T-helper 1 cell treated with Interleukin-12 subunit alpha and Interleukin-12 subunit beta and Interleukin-4 antibody, amounts not matched to agents 30 μg/mL and 1 μg/mL, for 36 hours (primary cell): ENCODE measurements at regions not wholly inside any gene's neighbourhood (a gene's known extent, or its start where the extent isn't known, plus 50 kb on each side); places are given as distances from the start of the nearest gene placed in this dataset.

Experiments
- H3K27ac Mint-ChIP-seq: one replicate; pipeline ENCODE4 v1.8.0; 2021; ENCODE audit warnings: mild to moderate bottlenecking, mixed read lengths
- H3K27me3 Mint-ChIP-seq: one replicate; pipeline ENCODE4 v1.8.0; 2021; ENCODE audit warnings: low read depth, mixed read lengths
- H3K36me3 Mint-ChIP-seq: one replicate; pipeline ENCODE4 v1.8.0; 2021; ENCODE audit warnings: low read depth, mixed read lengths
- H3K4me1 Mint-ChIP-seq: one replicate; pipeline ENCODE4 v1.8.0; 2021; ENCODE audit warnings: low read depth, mixed read lengths
- H3K4me3 Mint-ChIP-seq: one replicate; pipeline ENCODE4 v1.8.0; 2021; ENCODE audit warnings: mild to moderate bottlenecking, moderate library complexity, mixed read lengths
- H3K9me3 Mint-ChIP-seq: one replicate; pipeline ENCODE4 v1.8.0; 2021; ENCODE audit warnings: mixed read lengths

DNA sequence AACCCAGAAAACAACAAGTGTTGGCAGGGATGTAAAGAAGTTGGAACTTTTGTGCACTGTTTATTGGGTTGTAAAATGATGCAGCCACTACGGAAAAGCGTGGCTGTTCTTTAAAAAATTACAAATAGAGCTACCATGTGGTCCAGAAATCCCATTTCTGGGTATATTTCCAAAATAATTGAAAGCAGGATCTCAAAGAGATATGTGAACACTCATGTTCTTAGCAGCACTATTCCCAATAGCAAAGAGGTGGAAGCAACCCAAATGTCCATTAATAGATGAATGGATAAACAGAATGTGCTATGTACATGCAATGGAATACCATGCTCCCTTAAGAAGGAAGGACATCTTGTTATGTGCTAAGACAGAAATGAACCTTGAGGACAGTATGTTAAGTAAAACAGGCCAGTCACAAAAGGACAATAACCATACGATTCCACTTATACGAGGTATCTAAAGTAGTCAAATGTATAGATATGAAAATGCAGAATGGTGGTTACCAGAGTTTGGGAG is 249.5 kb downstream of the PHLDA1 start:
- Mint-ChIP-seq H3K4me3 (no peak overlapping the region), H3K36me3 (no peaks in the 10 kb centered on the region), H3K4me1 (peaks cover 3% of the 10 kb centered on the region), H3K27ac (no peak overlapping the region), H3K27me3 (peaks cover 17% of the 10 kb centered on the region), H3K9me3 (no peaks in the 10 kb centered on the region)

DNA sequence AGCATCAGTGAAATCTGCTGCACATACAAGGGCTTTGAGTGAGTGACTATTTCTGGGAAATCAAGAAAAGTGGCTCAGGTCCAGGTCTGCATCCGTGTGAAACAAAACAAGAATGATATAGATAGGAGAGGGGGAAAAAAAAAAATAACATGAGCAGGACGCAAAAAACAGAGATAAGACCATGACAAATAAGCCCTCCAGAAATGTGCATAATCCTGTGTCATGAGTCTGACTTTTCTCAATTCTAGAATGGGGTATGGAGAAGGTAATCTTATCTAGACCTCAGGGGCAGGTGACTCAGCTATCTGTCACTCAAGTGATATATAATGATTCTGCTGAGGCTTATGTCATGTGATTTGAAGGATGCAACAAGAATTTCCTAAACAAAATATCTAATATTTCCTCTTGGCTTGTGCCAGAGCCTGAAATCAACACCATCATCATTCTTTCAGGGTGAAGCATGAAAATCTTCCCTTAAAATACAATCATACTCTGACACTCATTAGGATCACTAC is 250.0 kb downstream of the PHLDA1 start:
- H3K27me3 Mint-ChIP-seq: peaks cover 17% of the 10 kb centered on the region
- no peak overlapping the region for H3K27ac Mint-ChIP-seq
- no peaks in the 10 kb centered on the region for H3K9me3 Mint-ChIP-seq
- H3K36me3 Mint-ChIP-seq: no peaks in the 10 kb centered on the region
- H3K4me3 Mint-ChIP-seq: no peak overlapping the region
- peaks cover 3% of the 10 kb centered on the region for H3K4me1 Mint-ChIP-seq

DNA sequence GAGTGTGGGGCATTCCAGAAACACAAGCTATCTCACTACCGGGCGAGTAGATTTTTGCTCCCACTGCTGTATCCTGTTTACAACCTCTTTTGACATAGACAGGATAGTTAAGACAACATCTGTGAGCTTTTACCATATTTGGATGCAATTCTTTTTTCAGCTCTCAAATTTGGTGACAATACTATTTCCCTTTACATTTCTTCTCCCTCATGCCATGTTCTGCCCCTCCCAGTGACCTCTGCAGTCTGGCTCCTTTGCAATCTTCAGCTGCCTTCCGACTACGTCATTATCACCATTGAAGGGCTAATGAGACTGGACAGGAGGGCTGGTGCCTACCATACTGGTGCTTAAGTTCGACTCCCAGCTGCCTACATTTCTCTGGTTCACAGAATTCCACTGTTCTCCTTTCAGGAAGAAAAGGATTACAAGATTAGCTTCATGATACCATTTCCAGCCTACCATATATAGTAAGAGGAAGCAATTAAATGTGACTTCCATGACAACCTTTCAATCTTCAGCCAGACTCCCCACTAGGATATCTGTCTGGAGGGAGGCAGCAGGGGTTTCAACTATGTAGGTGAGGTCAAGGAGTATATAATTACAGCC is 251.6 kb downstream of the PHLDA1 start:
- H3K4me3 Mint-ChIP-seq: no peak overlapping the region
- no peaks in the 10 kb centered on the region for H3K36me3 Mint-ChIP-seq
- peaks cover 17% of the 10 kb centered on the region for H3K27me3 Mint-ChIP-seq
- no peaks in the 10 kb centered on the region for H3K4me1 Mint-ChIP-seq
- H3K27ac Mint-ChIP-seq: no peak overlapping the region
- H3K9me3 Mint-ChIP-seq: no peaks in the 10 kb centered on the region

DNA sequence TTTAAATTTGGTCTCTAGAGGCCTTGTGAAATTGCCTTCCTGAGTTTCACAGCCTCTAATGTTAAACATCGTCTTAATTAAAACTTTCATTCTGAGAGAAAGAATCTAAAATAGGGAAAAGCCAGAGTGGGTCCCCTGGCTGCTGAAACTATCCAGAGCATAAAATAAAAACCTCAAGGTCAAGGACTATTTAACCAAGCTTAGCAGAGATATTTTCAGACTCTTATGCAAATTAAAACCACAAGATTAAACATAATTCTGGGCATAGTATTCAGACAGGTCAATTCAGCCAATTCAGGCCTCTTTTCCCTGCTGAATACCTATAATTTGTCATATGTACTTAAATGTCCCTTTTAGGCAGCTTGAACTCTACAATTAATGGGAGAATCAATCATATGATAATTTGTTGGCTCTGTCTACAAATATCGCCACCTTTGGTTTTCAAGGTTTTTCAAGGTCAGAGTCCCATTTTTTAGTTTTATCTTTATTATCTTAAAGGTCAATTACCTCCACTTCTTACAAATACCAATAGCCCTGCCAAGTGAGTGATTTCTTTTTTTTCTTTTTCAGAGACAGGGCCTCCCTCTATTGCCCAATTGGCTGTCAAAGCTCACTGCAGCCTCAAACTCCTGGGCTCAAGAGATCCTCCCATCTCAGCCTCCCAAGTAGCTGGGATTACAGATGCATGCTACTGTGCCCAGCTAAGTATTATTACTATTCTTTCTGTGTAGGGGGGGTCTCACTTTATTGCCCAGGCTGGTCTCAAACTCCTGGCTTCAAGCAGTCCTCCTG is 257.1 kb downstream of the PHLDA1 start:
- Mint-ChIP-seq H3K9me3 (no peaks in the 10 kb centered on the region), H3K27ac (no peak overlapping the region), H3K27me3 (peaks cover 1% of the 10 kb centered on the region), H3K4me3 (no peak overlapping the region), H3K36me3 (no peaks in the 10 kb centered on the region), H3K4me1 (no peaks in the 10 kb centered on the region)

DNA sequence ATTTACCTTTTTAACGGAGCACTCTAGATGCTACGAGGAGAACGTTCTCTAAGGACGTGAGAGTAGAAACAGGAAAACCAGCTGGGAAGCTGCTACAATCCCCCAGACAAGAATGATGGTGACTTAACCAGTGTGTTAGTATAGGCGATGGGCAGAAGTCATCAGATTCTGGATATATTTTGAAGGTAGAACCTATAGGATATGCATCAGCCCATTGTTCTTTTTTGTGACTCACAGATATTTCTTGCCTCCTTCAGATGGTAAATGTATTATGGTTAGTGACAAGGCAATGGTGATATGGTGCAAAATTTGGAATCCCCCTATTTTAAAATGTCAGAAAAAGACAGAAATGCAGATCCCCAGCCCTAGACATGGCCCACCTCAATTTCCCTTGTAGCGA is 258.2 kb downstream of the PHLDA1 start:
- H3K9me3 Mint-ChIP-seq: no peaks in the 10 kb centered on the region
- no peak overlapping the region for H3K27ac Mint-ChIP-seq
- H3K4me3 Mint-ChIP-seq: no peak overlapping the region
- no peaks in the 10 kb centered on the region for H3K36me3 Mint-ChIP-seq
- no peaks in the 10 kb centered on the region for H3K4me1 Mint-ChIP-seq
- peaks cover 12% of the 10 kb centered on the region for H3K27me3 Mint-ChIP-seq

DNA sequence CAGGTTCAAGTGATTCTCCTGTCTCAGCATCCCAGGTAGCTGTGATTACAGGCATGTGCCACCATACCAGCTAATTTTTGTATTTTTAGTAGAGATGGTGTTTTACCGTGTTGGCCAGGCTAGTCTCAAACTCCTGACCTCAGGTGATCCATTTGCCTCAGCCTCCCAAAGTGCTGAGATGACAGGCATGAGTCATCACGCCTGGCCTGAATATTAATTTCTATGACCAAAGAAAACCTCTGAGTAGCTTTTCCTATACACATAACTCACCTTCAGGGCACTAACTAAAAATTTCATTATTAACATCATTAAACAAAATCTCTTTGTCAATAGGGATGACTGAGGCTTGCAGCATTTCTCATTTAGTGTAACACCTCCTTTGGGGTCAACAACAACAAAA is 259.6 kb upstream of the KRR1 start:
- Mint-ChIP-seq H3K27ac (no peak overlapping the region), H3K9me3 (no peaks in the 10 kb centered on the region), H3K4me1 (no peaks in the 10 kb centered on the region), H3K27me3 (peaks cover 29% of the 10 kb centered on the region), H3K4me3 (no peak overlapping the region), H3K36me3 (no peaks in the 10 kb centered on the region)

DNA sequence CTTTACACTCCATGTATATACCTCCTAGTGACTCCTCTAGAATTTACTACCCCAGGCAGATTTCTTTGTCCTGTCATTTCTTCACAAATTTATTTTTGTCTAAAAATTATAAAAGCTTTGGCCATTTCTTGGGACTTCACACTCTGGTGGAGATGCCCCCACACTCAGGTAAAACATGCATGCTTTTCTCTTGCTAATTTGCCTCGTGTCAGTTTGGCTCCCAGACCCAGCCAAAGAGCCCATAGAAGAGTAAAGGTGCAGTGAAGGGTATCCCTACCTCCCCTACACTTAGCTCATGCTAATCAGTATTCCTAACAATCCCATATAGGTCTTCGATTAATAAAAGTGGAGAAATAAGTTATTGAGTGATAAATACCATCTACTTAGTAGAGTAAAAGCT is 256.5 kb upstream of the KRR1 start:
- Mint-ChIP-seq H3K4me3 (no peak overlapping the region), H3K27ac (no peak overlapping the region), H3K4me1 (no peaks in the 10 kb centered on the region), H3K36me3 (no peaks in the 10 kb centered on the region), H3K27me3 (peaks cover 44% of the 10 kb centered on the region), H3K9me3 (no peaks in the 10 kb centered on the region)

DNA sequence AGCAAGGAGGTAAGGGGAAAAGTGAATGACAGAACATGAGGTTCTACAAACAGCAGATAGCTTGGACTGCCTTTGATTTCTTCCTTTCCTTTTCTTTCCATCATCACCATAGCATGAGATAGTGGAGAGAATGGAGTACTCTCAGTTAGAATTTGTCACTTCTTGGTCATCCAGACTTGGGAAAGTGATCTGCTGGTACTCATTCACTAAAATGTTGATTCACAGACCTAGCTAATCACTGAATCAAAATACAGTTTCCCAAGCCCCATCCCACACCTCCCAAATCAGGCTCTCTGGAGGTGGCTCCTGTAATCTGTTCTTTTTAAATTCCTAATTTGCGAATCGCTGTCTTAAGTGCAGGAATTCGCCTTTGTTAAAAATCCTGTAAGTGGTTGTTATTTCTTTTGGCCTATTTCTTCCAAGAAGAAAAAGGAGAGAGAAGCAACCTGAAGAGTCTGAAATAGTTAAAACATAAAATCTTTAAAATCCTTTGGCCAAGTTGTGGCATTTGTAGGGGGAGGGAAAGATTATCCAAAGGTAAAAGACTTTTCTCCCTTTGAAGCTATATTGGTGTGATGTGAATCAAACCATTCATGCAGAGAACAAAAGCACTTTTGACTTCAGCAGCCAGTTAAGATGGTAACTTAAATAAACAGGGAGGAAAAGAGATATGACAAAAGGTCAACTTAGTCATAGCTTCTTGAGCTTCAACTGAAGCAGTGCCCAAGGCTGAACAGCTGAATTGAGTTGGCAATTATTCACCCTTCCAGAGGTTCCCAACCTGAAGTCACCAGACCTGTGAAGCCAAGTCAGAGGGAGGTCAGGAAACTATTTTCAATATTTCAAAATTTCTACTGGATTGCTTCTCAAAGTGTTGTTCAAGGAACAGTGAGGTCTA is 255.1 kb upstream of the KRR1 start:
- H3K4me3 Mint-ChIP-seq: no peak overlapping the region
- H3K9me3 Mint-ChIP-seq: no peaks in the 10 kb centered on the region
- H3K27me3 Mint-ChIP-seq: peaks cover 44% of the 10 kb centered on the region
- H3K27ac Mint-ChIP-seq: no peak overlapping the region
- H3K4me1 Mint-ChIP-seq: no peaks in the 10 kb centered on the region
- H3K36me3 Mint-ChIP-seq: no peaks in the 10 kb centered on the region

DNA sequence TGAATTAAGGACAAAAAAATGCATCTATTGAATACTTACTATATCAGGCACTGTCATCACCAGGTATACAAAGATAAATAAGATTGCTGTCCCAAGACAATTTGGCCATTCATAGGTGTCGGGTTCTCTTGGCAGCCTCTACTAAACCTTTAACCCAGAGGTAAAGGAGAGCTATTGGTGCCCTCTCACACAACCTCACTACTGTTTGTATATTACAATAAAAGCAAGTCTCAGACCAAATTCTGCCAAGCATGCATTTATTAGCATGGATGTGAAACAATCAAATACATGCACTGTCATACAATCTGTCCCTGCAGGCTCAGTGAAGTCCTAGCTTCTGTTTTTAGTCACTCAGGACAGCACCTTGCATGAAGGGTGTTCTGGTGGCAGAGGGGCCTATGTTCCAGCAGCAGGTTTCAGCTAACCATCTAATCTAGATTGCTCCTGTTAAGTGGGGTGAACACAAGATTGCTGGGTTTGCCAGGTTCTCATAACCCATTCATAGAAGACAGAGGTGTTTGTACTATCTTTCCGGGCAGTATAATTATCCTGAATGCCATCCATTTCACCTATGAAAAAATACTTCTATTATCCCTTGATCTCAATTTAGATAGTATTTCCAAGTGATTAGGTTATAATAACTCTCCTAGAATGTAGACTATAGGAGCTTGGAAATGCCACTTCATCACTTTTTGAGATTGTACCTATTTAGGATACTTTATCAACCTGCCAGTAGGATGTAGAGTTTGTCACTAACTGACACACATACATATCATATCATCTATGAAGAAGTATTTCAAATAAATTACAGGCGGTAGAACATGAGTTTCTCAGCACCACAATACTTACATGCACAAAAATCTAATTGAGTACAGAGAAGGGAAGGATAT is 254.0 kb upstream of the KRR1 start:
- Mint-ChIP-seq H3K9me3 (no peaks in the 10 kb centered on the region), H3K4me1 (no peaks in the 10 kb centered on the region), H3K27me3 (peaks cover 46% of the 10 kb centered on the region), H3K4me3 (no peak overlapping the region), H3K36me3 (no peaks in the 10 kb centered on the region), H3K27ac (no peak overlapping the region)

DNA sequence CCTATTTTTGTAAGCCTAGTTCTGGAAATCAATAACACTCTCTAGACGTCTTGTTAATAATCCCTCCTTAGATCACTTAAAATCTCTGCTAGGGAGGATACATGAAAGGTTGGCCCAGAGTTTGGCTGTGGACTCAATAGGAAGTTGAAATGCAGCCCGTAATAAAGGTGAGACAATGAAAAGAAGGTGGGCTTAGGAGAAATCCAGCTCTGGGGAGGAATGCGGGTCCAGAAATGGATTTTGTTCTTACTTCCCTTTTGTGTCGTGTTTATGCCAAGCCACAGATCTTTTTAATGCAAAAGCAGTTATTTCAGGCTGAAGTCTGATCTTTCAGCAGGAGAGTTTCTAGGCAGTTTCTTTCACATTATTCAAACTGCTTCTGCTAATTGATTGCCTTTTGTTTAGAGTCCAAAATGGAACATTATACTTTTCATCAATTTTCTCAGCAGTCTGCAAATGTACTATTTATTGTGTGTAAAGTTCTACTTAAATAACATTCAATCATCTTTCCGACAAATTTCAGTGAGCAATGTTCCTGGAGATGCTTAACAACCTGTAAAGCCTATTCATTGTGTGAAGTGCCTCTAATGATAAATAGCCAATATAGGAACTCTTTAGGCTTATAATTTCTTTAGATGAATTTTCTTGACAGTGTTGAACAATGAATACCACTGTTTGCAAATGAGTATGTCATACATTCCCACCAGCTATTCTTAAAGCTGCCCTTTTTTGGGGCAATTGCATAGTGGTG is 252.9 kb upstream of the KRR1 start:
- no peak overlapping the region for H3K27ac Mint-ChIP-seq
- H3K9me3 Mint-ChIP-seq: no peaks in the 10 kb centered on the region

DNA sequence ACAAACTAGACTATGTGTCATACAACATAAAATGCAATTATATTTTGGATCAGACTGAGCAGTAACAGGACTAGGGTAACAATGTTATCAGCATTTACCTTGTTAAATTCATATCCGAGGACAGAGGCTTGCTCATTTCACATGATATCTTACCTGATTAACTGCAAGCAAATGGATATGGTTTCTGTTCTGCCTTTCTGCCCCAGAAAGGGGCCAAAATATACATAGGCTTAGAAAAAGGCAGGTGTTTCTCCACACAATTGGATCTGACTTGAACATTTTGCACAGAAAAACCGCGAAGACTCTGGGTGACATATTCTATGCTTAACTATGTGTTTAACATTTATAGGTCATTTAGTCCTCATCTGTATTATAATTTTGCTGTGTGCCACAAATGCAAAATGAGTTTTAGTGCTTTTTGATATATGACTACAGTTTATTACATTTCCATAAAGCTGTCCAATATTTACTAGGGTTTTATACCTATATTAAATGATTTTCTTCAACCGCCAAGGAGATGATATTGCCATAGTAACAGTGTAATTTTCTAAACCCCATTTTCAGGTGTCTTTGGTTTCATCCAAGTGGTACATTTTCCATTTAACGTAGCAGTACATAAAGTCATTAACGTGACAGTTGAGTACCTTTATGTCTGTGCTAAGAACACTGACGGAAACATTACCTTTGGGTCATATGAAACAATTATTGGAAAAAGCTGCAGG is 249.3 kb upstream of the KRR1 start:
- Mint-ChIP-seq H3K9me3 (no peaks in the 10 kb centered on the region), H3K27me3 (peaks cover 25% of the 10 kb centered on the region), H3K4me3 (no peak overlapping the region), H3K36me3 (no peaks in the 10 kb centered on the region), H3K4me1 (no peaks in the 10 kb centered on the region), H3K27ac (no peak overlapping the region)

More for the DNA sequence above, 252.9 kb upstream of the KRR1 start:
- Mint-ChIP-seq H3K4me3 (no peak overlapping the region), H3K27me3 (peaks cover 49% of the 10 kb centered on the region), H3K4me1 (no peaks in the 10 kb centered on the region), H3K36me3 (no peaks in the 10 kb centered on the region)

DNA sequence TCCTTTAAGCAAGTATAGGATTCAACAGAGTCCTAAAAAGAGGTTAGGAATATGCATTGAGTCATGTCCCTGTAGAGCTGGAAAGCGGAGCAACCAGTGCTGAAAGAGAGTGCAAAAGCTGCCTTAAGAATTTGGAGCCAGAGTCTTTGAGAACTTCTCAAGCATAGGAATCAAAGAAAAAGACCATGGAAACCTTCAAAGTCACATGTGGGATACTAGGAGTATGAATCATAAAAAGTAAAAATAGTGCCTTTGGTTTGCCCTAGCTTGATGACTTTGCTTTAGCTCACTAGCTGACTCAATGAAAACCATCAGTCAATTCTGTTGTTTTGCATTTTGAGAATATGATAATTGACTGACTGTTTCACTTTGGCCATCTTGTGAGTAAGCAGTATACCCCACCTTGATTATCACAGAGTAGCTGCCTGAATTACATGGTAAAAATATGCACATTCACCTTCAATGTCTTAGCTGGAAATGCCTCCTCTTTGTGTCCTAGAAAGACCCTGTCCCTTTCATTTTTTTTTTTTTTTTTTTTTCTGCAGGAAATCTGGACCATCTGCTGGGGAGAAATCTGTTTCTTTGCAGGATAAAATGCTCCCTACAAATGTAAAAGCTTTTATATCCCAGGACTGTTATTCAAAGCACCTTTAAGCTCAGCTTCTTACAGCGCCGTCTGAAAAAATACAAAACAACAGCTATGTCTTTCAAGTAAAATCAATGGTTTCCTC is 248.6 kb upstream of the KRR1 start:
- no peaks in the 10 kb centered on the region for H3K36me3 Mint-ChIP-seq
- H3K4me1 Mint-ChIP-seq: peaks cover 4% of the 10 kb centered on the region
- no peak overlapping the region for H3K27ac Mint-ChIP-seq
- H3K4me3 Mint-ChIP-seq: no peak overlapping the region
- no peaks in the 10 kb centered on the region for H3K9me3 Mint-ChIP-seq
- H3K27me3 Mint-ChIP-seq: peaks cover 23% of the 10 kb centered on the region
